Vagina (tissue), 2 donors: ENCODE measurements at regions not wholly inside any gene's neighbourhood (a gene's known extent, or its start where the extent isn't known, plus 50 kb on each side); places are given as distances from the start of the nearest gene placed in this dataset.

Source experiments
- DNase-seq, 2 donors: peaks; one replicate each; pipeline ENCODE4 v3.0.0-alpha.2; 2017; ENCODE audit errors: extremely low spot score in 2 of 2
- H3K27ac ChIP-seq: fragments of 200-600 bp; sonication (generic); one replicate; pipeline ENCODE4 v1.5.1; 2019
- H3K27me3 ChIP-seq: fragments of 200-600 bp; sonication (generic); one replicate; pipeline ENCODE4 v1.5.1; 2019
- H3K36me3 ChIP-seq, 2 donors: fragments of 200-600 bp; sonication (generic); one replicate each; pipeline ENCODE4 v1.5.1; 2017 to 2019
- H3K4me1 ChIP-seq: fragments of 200-600 bp; sonication (generic); one replicate; pipeline ENCODE4 v1.5.1; 2019
- H3K4me3 ChIP-seq, 2 donors: fragments of 200-600 bp; sonication (generic); 1 replicate in 1 of 2; 2 replicates in 1 of 2; pipeline ENCODE4 v1.5.1; 2016 to 2019
- H3K9me3 ChIP-seq: fragments of 200-600 bp; sonication (generic); one replicate; pipeline ENCODE4 v1.5.1; 2019
- POLR2A ChIP-seq, 2 donors: fragments of 450-650 bp; IDR thresholded peaks; one replicate each; pipeline ENCODE4 v1.6.1; 2017; ENCODE audit warnings: antibody characterized with exemption in 2 of 2, mild to moderate bottlenecking in 2 of 2, moderate library complexity in 2 of 2
- POLR2AphosphoS5 ChIP-seq, 2 donors: sonication (generic); formaldehyde crosslinking; IDR thresholded peaks; one replicate each; pipeline ENCODE4 v1.9.0; 2017; ENCODE audit warnings: antibody characterized with exemption in 2 of 2, mild to moderate bottlenecking in 2 of 2, low read depth in 1 of 2; ENCODE audit not compliant: insufficient read depth in 1 of 2
- intact Hi-C: fragments of 100-400 bp; cut with DNase I; formaldehyde crosslinking; loops from one replicate; pipeline ENCODE4 v1.15.1; 2023
- TF ChIP-seq, protein P1 (sequence below), 3 experiments: fragments of 450-650 bp in 2 of 3; fragments of 200-600 bp in 1 of 3; sonication (generic) in 1 of 3; IDR thresholded peaks; one replicate each; pipeline ENCODE4 v1.5.1; 2017 to 2019; ENCODE audit warnings: antibody characterized with exemption in 3 of 3, mild to moderate bottlenecking in 2 of 3, moderate library complexity in 2 of 3

DNA sequence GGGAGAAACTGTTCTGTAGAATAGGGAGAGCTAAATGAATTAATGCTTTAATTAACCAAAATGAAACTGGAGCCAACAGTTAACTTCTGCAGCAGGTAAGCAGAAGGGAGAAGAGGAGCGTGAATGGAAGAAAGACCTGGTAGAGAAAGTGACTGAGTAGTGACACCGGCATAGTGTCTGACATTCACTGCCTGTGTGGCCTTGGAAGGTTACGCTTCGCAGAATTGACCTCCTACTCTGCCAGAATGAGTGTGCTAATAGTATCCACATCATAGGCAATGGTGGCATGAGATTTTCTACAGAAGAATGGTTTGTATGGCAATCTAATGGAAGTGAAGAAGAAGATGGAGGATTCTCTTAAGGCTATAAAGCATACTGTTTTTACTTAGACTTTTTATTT, 614.4 kb downstream of the CPS1 start:
- intact Hi-C loops = no loop called here
- TF ChIP-seq POLR2A (IDR thresholded peaks at IDR 0.05) = no peak
- TF ChIP-seq, protein P1, sequence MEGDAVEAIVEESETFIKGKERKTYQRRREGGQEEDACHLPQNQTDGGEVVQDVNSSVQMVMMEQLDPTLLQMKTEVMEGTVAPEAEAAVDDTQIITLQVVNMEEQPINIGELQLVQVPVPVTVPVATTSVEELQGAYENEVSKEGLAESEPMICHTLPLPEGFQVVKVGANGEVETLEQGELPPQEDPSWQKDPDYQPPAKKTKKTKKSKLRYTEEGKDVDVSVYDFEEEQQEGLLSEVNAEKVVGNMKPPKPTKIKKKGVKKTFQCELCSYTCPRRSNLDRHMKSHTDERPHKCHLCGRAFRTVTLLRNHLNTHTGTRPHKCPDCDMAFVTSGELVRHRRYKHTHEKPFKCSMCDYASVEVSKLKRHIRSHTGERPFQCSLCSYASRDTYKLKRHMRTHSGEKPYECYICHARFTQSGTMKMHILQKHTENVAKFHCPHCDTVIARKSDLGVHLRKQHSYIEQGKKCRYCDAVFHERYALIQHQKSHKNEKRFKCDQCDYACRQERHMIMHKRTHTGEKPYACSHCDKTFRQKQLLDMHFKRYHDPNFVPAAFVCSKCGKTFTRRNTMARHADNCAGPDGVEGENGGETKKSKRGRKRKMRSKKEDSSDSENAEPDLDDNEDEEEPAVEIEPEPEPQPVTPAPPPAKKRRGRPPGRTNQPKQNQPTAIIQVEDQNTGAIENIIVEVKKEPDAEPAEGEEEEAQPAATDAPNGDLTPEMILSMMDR (IDR thresholded peaks at IDR 0.05) = no peak
- no peak for TF ChIP-seq POLR2AphosphoS5 (IDR thresholded peaks at IDR 0.05; ENCODE audit: insufficient read depth in 1 of 2, low read depth in 1 of 2)
- H3K9me3 ChIP-seq = no peaks in the 10 kb centered on the region
- no peaks in the 10 kb centered on the region for H3K4me1 ChIP-seq
- DNase-seq = no peak
- no peaks in the 10 kb centered on the region for H3K27me3 ChIP-seq
- no peak overlapping the region for H3K27ac ChIP-seq
- no peaks in the 10 kb centered on the region for H3K36me3 ChIP-seq
- no peak overlapping the region for H3K4me3 ChIP-seq

DNA sequence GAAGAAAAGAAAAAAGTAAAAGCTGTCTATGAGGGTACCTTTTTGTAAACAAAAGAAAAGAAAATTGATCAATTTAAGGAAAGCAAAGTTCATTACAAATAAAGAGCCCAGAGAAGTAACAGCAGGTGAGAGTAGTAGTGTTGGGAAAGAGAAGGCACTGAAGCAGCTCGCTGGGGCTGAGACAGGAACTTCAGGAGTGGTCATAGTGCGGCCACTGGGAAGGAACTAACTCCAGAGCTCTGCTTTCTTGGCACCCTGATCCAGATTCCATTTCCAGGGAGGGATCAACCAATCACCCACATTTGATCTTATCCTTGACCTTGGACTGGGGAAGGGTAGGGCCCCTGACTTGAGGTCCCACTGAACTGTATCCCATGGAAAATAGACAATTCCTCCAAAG, 617.6 kb downstream of the CPS1 start:
- H3K27ac ChIP-seq = no peak overlapping the region
- H3K4me1 ChIP-seq = no peaks in the 10 kb centered on the region
- TF ChIP-seq POLR2AphosphoS5 (IDR thresholded peaks at IDR 0.05; ENCODE audit: insufficient read depth in 1 of 2, low read depth in 1 of 2) (no peak), POLR2A (IDR thresholded peaks at IDR 0.05) (no peak)
- no peak for DNase-seq
- no peak overlapping the region for H3K4me3 ChIP-seq
- H3K36me3 ChIP-seq = no peaks in the 10 kb centered on the region
- intact Hi-C loops = no loop called here
- no peaks in the 10 kb centered on the region for H3K27me3 ChIP-seq
- no peaks in the 10 kb centered on the region for H3K9me3 ChIP-seq

DNA sequence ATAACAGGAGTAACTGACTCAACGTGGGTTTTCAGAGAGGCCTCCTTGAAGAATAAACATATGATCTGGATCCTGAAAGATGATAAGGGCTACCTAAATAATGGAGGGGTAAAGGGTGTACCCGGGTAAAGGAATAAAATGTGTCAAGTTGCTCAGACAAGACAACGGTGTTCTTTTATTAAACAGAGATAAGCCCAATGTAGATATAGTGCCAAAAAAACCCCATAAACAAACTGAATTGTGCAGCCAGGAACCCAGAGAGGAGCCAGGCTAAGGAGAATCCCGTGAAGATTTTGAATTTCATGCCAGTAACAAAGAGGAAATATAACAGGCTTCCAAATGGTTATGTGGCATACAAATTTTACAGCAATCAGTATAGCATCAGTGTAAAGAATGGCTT, 618.2 kb downstream of the CPS1 start:
- TF ChIP-seq POLR2A (IDR thresholded peaks at IDR 0.05) = no peak
- TF ChIP-seq POLR2AphosphoS5 (IDR thresholded peaks at IDR 0.05; ENCODE audit: insufficient read depth in 1 of 2, low read depth in 1 of 2) = no peak
- TF ChIP-seq, protein P1 (IDR thresholded peaks at IDR 0.05) = no peak

GRCh38 chr2:211175956-211176355, 619.6 kb downstream of the CPS1 start:
- DNase-seq = no peak
- no peak for TF ChIP-seq POLR2A (IDR thresholded peaks at IDR 0.05)
- TF ChIP-seq POLR2AphosphoS5 (IDR thresholded peaks at IDR 0.05; ENCODE audit: insufficient read depth in 1 of 2, low read depth in 1 of 2) = no peak
- TF ChIP-seq, protein P1 (IDR thresholded peaks at IDR 0.05) = no peak
- intact Hi-C loops = no loop called here

More for the DNA sequence above, 618.2 kb downstream of the CPS1 start:
- Histone ChIP-seq H3K4me1 (no peaks in the 10 kb centered on the region), H3K27ac (no peak overlapping the region), H3K9me3 (no peaks in the 10 kb centered on the region), H3K27me3 (no peaks in the 10 kb centered on the region), H3K36me3 (no peaks in the 10 kb centered on the region), H3K4me3 (no peak overlapping the region)
- intact Hi-C loops = no loop called here
- DNase-seq = no peak

DNA sequence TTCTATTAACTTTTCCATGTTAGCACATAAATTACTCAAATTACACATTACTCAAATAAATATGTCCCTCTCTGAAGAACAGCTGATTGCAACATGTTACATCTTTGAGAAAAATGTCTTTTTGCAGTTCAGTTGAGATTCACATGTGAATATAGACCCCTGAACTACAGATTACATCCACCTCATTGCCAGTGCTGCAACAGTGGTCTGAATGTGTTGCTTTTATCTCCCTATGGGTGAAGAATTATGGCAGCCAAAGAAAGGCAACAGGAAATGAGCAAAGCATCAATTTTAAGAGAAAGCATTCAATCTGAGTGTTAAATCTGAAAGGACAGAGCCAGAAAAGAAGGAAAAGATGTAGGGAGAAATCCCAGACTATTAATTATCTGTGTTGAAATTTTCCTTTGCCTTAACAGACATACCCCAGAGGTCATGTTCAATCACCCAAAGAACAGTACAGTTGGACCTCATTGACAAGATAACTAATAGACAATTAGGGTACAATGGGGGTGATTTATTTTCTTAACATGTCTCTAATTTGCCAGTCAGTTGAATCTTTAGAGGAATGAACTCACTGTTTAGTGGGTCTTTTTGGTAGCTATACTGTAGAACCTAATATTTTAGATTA, 620.2 kb downstream of the CPS1 start:
- H3K27me3 ChIP-seq = no peaks in the 10 kb centered on the region
- no peaks in the 10 kb centered on the region for H3K36me3 ChIP-seq
- intact Hi-C loops = no loop called here
- H3K4me1 ChIP-seq = no peaks in the 10 kb centered on the region
- no peak overlapping the region for H3K27ac ChIP-seq
- H3K9me3 ChIP-seq = no peaks in the 10 kb centered on the region
- TF ChIP-seq, protein P1 (IDR thresholded peaks at IDR 0.05) = no peak
- no peak for TF ChIP-seq POLR2AphosphoS5 (IDR thresholded peaks at IDR 0.05; ENCODE audit: insufficient read depth in 1 of 2, low read depth in 1 of 2)
- no peak for TF ChIP-seq POLR2A (IDR thresholded peaks at IDR 0.05)
- no peak overlapping the region for H3K4me3 ChIP-seq
- DNase-seq = no peak

More at GRCh38 chr2:211175956-211176355, 619.6 kb downstream of the CPS1 start:
- no peak overlapping the region for H3K4me3 ChIP-seq
- H3K27ac ChIP-seq = no peak overlapping the region
- H3K27me3 ChIP-seq = no peaks in the 10 kb centered on the region
- H3K9me3 ChIP-seq = no peaks in the 10 kb centered on the region
- no peaks in the 10 kb centered on the region for H3K4me1 ChIP-seq
- H3K36me3 ChIP-seq = no peaks in the 10 kb centered on the region
